Activated B cell treated with CpG ODN at 0.5 μM for 24 hours (primary cell): ENCODE measurements at regions not wholly inside any gene's neighbourhood (a gene's known extent, or its start where the extent isn't known, plus 50 kb on each side); places are given as distances from the start of the nearest gene placed in this dataset.

Source experiments
- ATAC-seq: fragments of 200-7000 bp; cut with Tn5 transposase; one replicate; pipeline ENCODE4 v1.10.0; 2021; ENCODE audit warnings: low read depth, mild to moderate bottlenecking, moderate library complexity
- CTCF ChIA-PET: fragments of 350-600 bp; sonication (Branson Sonifier 250); formaldehyde crosslinking; loops from one replicate; lab custom pipeline; 2021; ENCODE audit warnings: antibody characterized with exemption; lab: Charles Lee
- POLR2A ChIA-PET: fragments of 350-600 bp; sonication (Branson Sonifier 250); formaldehyde crosslinking; loops from one replicate; lab custom pipeline; 2021; ENCODE audit warnings: antibody characterized with exemption; lab: Charles Lee
- DNase-seq: peaks from one replicate; pipeline ENCODE4 v3.0.0; 2022
- H3K27ac Mint-ChIP-seq: one replicate; pipeline ENCODE4 v1.8.0; 2020; ENCODE audit warnings: mixed read lengths
- H3K27me3 Mint-ChIP-seq: one replicate; pipeline ENCODE4 v1.8.0; 2021; ENCODE audit warnings: mixed read lengths
- H3K36me3 Mint-ChIP-seq: one replicate; pipeline ENCODE4 v1.8.0; 2021; ENCODE audit warnings: low read depth, mixed read lengths
- H3K4me1 Mint-ChIP-seq: one replicate; pipeline ENCODE4 v1.8.0; 2021; ENCODE audit warnings: mixed read lengths
- H3K4me3 Mint-ChIP-seq: one replicate; pipeline ENCODE4 v1.8.0; 2020; ENCODE audit warnings: mild to moderate bottlenecking, mixed read lengths
- H3K9me3 Mint-ChIP-seq: one replicate; pipeline ENCODE4 v1.8.0; 2020; ENCODE audit warnings: mixed read lengths
- intact Hi-C: fragments of 100-400 bp; cut with micrococcal nuclease; formaldehyde crosslinking; loops from one replicate; pipeline ENCODE4 v1.15.1; 2024
- TF ChIP-seq, protein P1 (sequence below): fragments of 200-600 bp; IDR thresholded peaks from one replicate; pipeline ENCODE4 v1.8.0; 2022; ENCODE audit warnings: antibody characterized with exemption, mild to moderate bottlenecking

DNA sequence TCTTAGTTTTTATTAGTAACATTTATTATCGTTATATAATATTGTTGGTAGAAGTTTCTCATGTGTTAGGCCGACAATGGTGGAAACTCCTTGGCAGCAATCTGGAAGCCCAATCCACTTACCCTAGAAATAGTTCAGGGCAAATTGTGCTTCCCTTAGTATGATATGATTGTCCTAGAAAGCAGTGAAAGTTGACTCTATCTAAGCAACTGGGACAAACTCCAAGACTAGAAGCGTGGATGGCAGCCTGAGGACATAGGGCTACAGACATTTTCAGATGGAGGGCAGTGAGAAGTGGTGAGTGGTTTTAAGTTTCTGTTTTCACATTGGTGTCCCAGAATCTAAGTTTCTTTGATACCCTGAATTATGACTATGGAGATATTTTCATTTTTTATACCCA is 63.3 kb upstream of the TRPC3 start:
- no peak overlapping the region for H3K4me3 Mint-ChIP-seq
- H3K27me3 Mint-ChIP-seq: peaks cover 19% of the 10 kb centered on the region

DNA sequence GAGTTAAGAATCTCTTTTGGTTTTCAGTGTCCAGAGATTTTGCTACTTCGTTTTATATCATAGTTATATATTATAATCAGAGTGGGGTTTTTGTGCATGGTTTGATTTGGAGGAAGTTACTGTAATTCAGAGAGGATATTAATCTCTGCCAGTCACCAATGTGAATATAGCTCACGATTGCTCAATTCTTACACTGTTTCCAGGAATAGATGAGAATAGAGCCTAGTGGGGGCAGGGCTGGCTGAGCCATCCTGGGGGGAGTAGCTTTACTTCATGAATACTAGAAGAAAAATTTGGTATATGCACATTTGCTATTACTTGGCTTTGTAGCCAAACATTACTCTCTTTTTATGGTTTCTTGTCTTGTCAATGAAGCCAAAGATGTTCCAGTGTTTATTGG is 60.9 kb upstream of the TRPC3 start:
- DNase-seq: no peak
- Mint-ChIP-seq H3K36me3 (no peaks in the 10 kb centered on the region), H3K9me3 (no peaks in the 10 kb centered on the region), H3K27ac (no peak overlapping the region), H3K27me3 (peaks cover 11% of the 10 kb centered on the region), H3K4me3 (no peak overlapping the region), H3K4me1 (no peaks in the 10 kb centered on the region)
- CTCF ChIA-PET: interaction anchor here (1.2 kb wide), 1 partner anchor 10 kb away, joined by 5 read pairs; no protein-coding TSS in a partner anchor
- TF ChIP-seq, protein P1, sequence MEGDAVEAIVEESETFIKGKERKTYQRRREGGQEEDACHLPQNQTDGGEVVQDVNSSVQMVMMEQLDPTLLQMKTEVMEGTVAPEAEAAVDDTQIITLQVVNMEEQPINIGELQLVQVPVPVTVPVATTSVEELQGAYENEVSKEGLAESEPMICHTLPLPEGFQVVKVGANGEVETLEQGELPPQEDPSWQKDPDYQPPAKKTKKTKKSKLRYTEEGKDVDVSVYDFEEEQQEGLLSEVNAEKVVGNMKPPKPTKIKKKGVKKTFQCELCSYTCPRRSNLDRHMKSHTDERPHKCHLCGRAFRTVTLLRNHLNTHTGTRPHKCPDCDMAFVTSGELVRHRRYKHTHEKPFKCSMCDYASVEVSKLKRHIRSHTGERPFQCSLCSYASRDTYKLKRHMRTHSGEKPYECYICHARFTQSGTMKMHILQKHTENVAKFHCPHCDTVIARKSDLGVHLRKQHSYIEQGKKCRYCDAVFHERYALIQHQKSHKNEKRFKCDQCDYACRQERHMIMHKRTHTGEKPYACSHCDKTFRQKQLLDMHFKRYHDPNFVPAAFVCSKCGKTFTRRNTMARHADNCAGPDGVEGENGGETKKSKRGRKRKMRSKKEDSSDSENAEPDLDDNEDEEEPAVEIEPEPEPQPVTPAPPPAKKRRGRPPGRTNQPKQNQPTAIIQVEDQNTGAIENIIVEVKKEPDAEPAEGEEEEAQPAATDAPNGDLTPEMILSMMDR: no peak
- no peak for ATAC-seq
- POLR2A ChIA-PET: no interaction called here
- intact Hi-C loops: no loop called here

More for the DNA sequence above, 63.3 kb upstream of the TRPC3 start:
- Mint-ChIP-seq H3K27ac (no peak overlapping the region), H3K36me3 (no peaks in the 10 kb centered on the region), H3K4me1 (no peaks in the 10 kb centered on the region), H3K9me3 (peaks cover 5% of the 10 kb centered on the region)
- TF ChIP-seq, protein P1: no peak
- ATAC-seq: no peak
- intact Hi-C loops: no loop called here
- CTCF ChIA-PET: no interaction called here
- no peak for DNase-seq
- POLR2A ChIA-PET: no interaction called here

DNA sequence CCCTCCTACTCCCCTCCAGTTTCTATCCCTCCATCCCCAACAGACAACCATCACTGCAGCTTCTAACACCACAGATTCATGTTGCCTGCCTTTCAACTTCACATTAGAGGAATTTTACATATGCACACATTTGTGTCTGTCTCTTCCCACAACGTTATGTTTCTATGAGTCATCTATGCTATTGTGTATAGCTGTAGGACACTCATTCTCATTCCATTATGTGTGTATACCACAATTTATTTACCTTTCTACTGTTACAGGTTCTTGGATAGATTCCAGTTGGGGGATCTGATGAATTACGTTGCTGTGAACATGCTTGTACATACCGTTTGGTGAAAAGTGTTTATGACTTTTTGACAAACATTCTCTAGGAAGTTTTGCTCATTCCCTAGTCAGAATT is 58.8 kb upstream of the TRPC3 start:
- H3K27me3 Mint-ChIP-seq: peaks cover 12% of the 10 kb centered on the region
- ChIA-PET CTCF (no interaction called here), POLR2A (no interaction called here)
- DNase-seq (no peak), ATAC-seq (no peak)
- H3K4me1 Mint-ChIP-seq: no peaks in the 10 kb centered on the region
- H3K27ac Mint-ChIP-seq: no peak overlapping the region
- H3K36me3 Mint-ChIP-seq: no peaks in the 10 kb centered on the region
- intact Hi-C loops: no loop called here
- no peak overlapping the region for H3K4me3 Mint-ChIP-seq
- TF ChIP-seq, protein P1: no peak
- H3K9me3 Mint-ChIP-seq: no peaks in the 10 kb centered on the region

GRCh38 chr4:122009524-122009923 is 57.7 kb upstream of the TRPC3 start:
- DNase-seq (no peak), ATAC-seq (no peak)
- peaks cover 8% of the 10 kb centered on the region for H3K27me3 Mint-ChIP-seq
- ChIA-PET POLR2A (no interaction called here), CTCF (no interaction called here)
- TF ChIP-seq, protein P1: no peak
- intact Hi-C loops: no loop called here
- H3K27ac Mint-ChIP-seq: no peak overlapping the region
- no peak overlapping the region for H3K4me3 Mint-ChIP-seq
- no peaks in the 10 kb centered on the region for H3K9me3 Mint-ChIP-seq
- no peaks in the 10 kb centered on the region for H3K4me1 Mint-ChIP-seq
- no peaks in the 10 kb centered on the region for H3K36me3 Mint-ChIP-seq

- no peak overlapping the region for H3K4me3 Mint-ChIP-seq
- H3K4me1 Mint-ChIP-seq: no peaks in the 10 kb centered on the region
- peaks cover 12% of the 10 kb centered on the region for H3K27me3 Mint-ChIP-seq
- no peak overlapping the region for H3K27ac Mint-ChIP-seq
- H3K9me3 Mint-ChIP-seq: no peaks in the 10 kb centered on the region
- TF ChIP-seq, protein P1: no peak
- ChIA-PET POLR2A (no interaction called here), CTCF (interaction anchor here (5.5 kb wide), 1 partner anchor 107 kb away, joined by 36 read pairs; no protein-coding TSS in a partner anchor)
- no peak for DNase-seq
- no peaks in the 10 kb centered on the region for H3K36me3 Mint-ChIP-seq
- ATAC-seq: no peak
- intact Hi-C loops: no loop called here
Measured at GRCh38 chr4:122007016-122007415, 55.2 kb upstream of the TRPC3 start.
